ENCODE measurements at regions not wholly inside any gene's neighbourhood (a gene's known extent, or its start where the extent isn't known, plus 50 kb on each side); places are given as distances from the start of the nearest gene placed in this dataset.
A peak's percentile ranks its signal among the peaks of the same experiment; 100 is the strongest.

DNA sequence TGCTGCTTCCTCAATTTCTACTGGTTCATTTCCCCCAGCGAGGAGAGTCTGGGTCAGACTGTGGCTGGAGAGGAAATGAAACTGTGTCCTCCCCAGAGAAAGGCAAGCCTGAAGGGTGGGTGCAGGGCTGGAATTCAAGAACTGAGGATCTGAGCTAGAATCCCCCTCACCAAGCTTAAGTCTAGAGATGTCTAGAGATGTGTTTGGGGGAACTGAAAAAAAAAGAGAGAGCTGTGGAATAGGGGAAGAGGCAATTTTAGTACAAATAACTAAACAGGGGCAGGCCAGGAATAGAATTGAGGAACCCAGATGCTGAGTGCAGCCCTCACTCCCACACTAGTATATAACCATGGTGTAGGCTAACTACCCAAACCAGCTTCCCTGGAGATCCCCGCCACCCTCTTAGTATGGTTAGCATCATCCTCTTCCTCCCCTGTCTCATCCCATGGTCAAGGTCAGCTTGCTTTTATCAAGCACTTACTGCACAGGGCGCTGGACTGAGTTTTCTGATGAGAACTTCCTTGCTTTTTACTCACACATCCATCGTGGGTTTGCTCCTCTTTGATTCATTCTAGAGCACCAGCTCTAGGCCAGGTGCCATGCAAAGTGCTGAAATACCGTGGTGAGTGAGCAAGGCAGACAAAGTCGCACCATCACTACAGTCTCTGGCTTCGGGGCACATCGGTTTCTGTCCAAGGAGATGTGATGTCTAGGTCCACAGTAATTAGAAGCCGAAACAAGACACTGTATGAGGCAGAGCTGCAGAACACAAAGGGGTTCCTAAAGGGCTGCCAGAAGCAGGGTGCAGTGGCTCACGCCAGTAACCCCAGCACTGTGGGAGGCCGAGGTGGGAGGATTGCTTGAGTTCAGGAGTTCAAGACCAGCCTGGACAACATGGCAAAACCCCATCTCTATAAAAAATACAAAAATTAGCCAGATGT lies 112.9 kb upstream of the IPO9 start:
- peaks cover 74% of the 10 kb centered on the region for H3K79me2 ChIP-seq (ENCODE audit: insufficient read depth)
- H3K36me3 ChIP-seq (replicated peaks in 1 of 2; ENCODE audit: control insufficient read depth in 1 of 2, insufficient read depth in 2 of 2, low read length in 1 of 2): peaks cover 27 to 41% of the 10 kb centered on the region in 2 experiments
- 84% methylated on average over 11 of the region's 11 CpGs for WGBS (ENCODE audit: low lambda C conversion rate)
- no peak for TF ChIP-seq NFIC (IDR thresholded peaks at IDR 0.05; ENCODE audit: borderline replicate concordance)
- TF ChIP-seq RCOR1 (IDR thresholded peaks at IDR 0.05; ENCODE audit: low read length): no peak
- no peak for TF ChIP-seq JUND (IDR thresholded peaks at IDR 0.05)
- no peak for TF ChIP-seq IRF3 (IDR thresholded peaks at IDR 0.05; ENCODE audit: low read depth, low read length)
- TF ChIP-seq TEAD4 (IDR thresholded peaks at IDR 0.05; ENCODE audit: borderline replicate concordance, insufficient read depth): no peak
- no peak for TF ChIP-seq FOXJ3 (CRISPR knock-in tag; IDR thresholded peaks at IDR 0.05)
- TF ChIP-seq, protein P1, sequence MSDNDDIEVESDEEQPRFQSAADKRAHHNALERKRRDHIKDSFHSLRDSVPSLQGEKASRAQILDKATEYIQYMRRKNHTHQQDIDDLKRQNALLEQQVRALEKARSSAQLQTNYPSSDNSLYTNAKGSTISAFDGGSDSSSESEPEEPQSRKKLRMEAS (IDR thresholded peaks at IDR 0.05; ENCODE audit: low read depth): no peak
- TF ChIP-seq FOXM1 (IDR thresholded peaks at IDR 0.05; ENCODE audit: low read depth): no peak
- no peak for TF ChIP-seq ELF1 (IDR thresholded peaks at IDR 0.05)
- no peak for TF ChIP-seq REST (IDR thresholded peaks at IDR 0.05; ENCODE audit: low read depth, low read length)
- no peak for TF ChIP-seq RXRA (IDR thresholded peaks at IDR 0.05; ENCODE audit: borderline replicate concordance, low read depth)
- TF ChIP-seq YY1 (IDR thresholded peaks at IDR 0.05; ENCODE audit: low read depth): no peak
- TF ChIP-seq POLR2AphosphoS5 (IDR thresholded peaks at IDR 0.05; ENCODE audit: low read depth, low read length): no peak
- no peak for TF ChIP-seq TCF12 (IDR thresholded peaks at IDR 0.05)
- no peak for TF ChIP-seq MEF2A (IDR thresholded peaks at IDR 0.05; ENCODE audit: borderline replicate concordance, low read depth)
- peaks cover 68% of the 10 kb centered on the region for H3F3A ChIP-seq (replicated peaks; ENCODE audit: insufficient read depth)
- peak overlapping the region; percentile 1 to 98 for H3K27ac ChIP-seq (ENCODE audit: low read depth in 2 of 2, low read length in 1 of 2)
- H4K20me1 ChIP-seq (ENCODE audit: insufficient read depth): no peaks in the 10 kb centered on the region
- peak overlapping the region; percentile 78 for H3K9ac ChIP-seq
- H3K4me3 ChIP-seq (ENCODE audit: low read depth in 2 of 2, low read length in 1 of 2): no peak overlapping the region
- H2AFZ ChIP-seq (ENCODE audit: low read depth): no peak overlapping the region
- ChIA-PET POLR2A (interaction anchor here (0.8 kb wide), 1 partner anchor 113 kb away, joined by 3 read pairs; no protein-coding TSS in a partner anchor), CTCF (interaction anchor here (0.7 to 35.0 kb wide), 6 partner anchors 12 to 254 kb away, joined by 3 to 827 read pairs (median 16); no protein-coding TSS in a partner anchor)
- no peaks in the 10 kb centered on the region for H3K9me3 ChIP-seq
- H3K4me1 ChIP-seq (ENCODE audit: control insufficient read depth in 1 of 2, insufficient read depth in 2 of 2, low read depth in 1 of 2, low read length in 1 of 2): peaks cover 6 to 65% of the 10 kb centered on the region in 2 experiments; a peak in 3 of 4 replicates
- no peaks in the 10 kb centered on the region for H3K9me2 ChIP-seq
- H3K4me2 ChIP-seq: peak overlapping the region; percentile 69
- H3K27me3 ChIP-seq (ENCODE audit: insufficient read depth): no peaks in the 10 kb centered on the region
- DNase-seq: no peak
